Rectal smooth muscle tissue (tissue), 1 donor: ENCODE measurements at regions not wholly inside any gene's neighbourhood (a gene's known extent, or its start where the extent isn't known, plus 50 kb on each side); places are given as distances from the start of the nearest gene placed in this dataset.
"Not testable (repeated sequence)": the region's sequence is repeated elsewhere in the genome, so short reads cannot be mapped to it uniquely, and the experiment has no call there.

ENCODE experiments used
- H3K27ac ChIP-seq: one replicate; pipeline ENCODE4 v1.7.0; 2013; ENCODE audit warnings: low read depth, low read length, inconsistent platforms
- H3K27me3 ChIP-seq: one replicate; pipeline ENCODE4 v1.7.0; 2013; ENCODE audit warnings: low read length; ENCODE audit not compliant: control insufficient read depth, insufficient read depth
- H3K36me3 ChIP-seq: one replicate; pipeline ENCODE4 v1.7.0; 2013; ENCODE audit warnings: low read length; ENCODE audit not compliant: control insufficient read depth, insufficient read depth
- H3K4me1 ChIP-seq: one replicate; pipeline ENCODE4 v1.7.0; 2013; ENCODE audit warnings: low read length; ENCODE audit not compliant: control insufficient read depth, insufficient read depth
- H3K4me3 ChIP-seq: one replicate; pipeline ENCODE4 v1.7.0; 2013; ENCODE audit warnings: low read length
- H3K9ac ChIP-seq: one replicate; pipeline ENCODE4 v1.7.0; 2013; ENCODE audit warnings: low read length

DNA sequence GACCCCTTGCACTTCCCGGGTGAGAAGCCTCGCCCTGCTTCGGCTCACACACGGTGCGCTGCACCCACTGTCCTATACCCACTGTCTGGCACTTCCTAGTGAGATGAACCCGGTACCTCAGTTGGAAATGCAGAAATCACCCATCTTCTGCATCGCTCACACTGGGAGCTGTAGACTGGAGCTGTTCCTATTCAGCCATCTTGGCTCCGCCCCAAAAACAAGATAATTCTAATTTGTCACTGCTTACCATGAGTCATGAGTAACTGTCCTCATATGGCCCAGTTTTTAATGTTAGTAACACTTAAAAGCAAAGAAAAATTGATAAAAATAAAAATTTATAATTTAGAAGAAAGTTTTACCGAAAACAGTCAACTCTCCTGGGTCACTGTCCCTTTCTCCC is 283.3 kb upstream of the COBL start:
- not testable (repeated sequence) for H3K36me3 ChIP-seq, H3K4me1 ChIP-seq, H3K27ac ChIP-seq, H3K4me3 ChIP-seq, H3K27me3 ChIP-seq, H3K9ac ChIP-seq

DNA sequence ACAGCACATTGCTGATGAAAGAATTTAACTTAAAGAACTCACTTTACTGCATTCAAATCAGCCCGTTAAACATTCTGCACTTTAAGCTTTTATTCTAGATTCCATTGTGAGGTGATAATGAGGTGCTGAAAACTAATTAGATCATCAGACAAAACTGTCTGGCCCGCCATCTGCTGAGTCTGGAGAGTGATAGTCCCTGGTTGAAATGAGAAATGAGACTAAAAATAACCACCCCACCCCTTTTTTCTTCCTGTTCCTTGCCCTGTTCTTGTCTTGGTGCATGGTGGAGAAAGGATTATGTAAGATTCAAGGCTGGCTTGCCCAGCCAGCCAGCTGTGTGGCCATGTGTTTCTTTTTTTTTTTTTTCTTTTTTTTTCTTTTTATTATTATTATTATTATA is 277.0 kb upstream of the COBL start:
- H3K27ac ChIP-seq = no peak overlapping the region
- no peak overlapping the region for H3K9ac ChIP-seq
- H3K27me3 ChIP-seq = no peaks in the 10 kb centered on the region
- no peaks in the 10 kb centered on the region for H3K4me1 ChIP-seq
- H3K36me3 ChIP-seq = no peaks in the 10 kb centered on the region
- H3K4me3 ChIP-seq = no peak overlapping the region

- Histone ChIP-seq H3K9ac (no peak overlapping the region), H3K4me1 (no peaks in the 10 kb centered on the region), H3K27ac (no peak overlapping the region), H3K36me3 (no peaks in the 10 kb centered on the region), H3K27me3 (no peaks in the 10 kb centered on the region), H3K4me3 (no peak overlapping the region)
Measured at GRCh38 chr7:51592842-51593599, 276.4 kb upstream of the COBL start.

DNA sequence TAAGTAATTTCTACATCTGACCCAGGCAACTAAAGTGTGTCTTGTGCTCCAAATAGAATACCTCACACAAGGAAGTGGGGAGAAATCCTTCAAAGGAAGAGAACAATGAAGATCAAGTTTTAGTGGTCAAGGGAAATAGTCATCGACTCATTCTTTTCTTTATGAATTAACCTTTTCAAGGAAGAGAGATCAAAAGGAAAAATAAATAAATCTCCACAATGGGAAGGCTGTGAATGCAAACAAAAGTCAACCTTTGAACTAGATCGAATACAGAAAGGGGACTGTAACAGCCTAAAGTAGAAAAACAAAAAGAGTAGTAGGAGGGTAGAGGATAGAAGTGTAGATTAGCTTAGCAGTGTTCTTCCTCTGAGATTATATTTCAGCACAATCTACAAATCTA is 274.6 kb upstream of the COBL start:
- no peaks in the 10 kb centered on the region for H3K4me1 ChIP-seq
- H3K4me3 ChIP-seq = no peak overlapping the region
- H3K27ac ChIP-seq = no peak overlapping the region
- no peaks in the 10 kb centered on the region for H3K27me3 ChIP-seq
- H3K9ac ChIP-seq = no peak overlapping the region
- H3K36me3 ChIP-seq = no peaks in the 10 kb centered on the region

DNA sequence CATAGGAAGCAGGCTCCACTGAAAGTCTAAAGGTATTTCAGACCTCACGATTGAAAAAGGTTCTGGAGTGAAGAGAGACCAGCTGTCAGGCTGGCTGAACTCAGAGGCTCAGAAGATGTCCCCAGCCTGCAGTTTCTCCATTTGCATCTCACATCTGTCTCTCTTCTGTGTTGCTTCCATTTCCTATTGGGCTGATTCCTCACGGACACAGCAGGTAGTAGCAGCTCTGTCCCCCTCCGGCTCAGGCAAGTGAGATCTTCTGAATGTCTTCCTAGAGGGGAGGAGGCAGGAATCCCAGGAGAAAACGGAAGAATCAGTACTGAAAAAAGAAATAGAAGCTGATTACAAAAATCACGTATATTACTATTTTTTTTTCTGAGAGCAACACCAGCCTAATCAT is 274.1 kb upstream of the COBL start:
- H3K27me3 ChIP-seq = no peaks in the 10 kb centered on the region
- H3K4me1 ChIP-seq = no peaks in the 10 kb centered on the region
- H3K9ac ChIP-seq = no peak overlapping the region
- H3K36me3 ChIP-seq = no peaks in the 10 kb centered on the region
- H3K27ac ChIP-seq = no peak overlapping the region
- H3K4me3 ChIP-seq = no peak overlapping the region

GRCh38 chr7:51589111-51589510 is 272.5 kb upstream of the COBL start:
- H3K4me3 ChIP-seq = no peak overlapping the region
- no peaks in the 10 kb centered on the region for H3K36me3 ChIP-seq
- no peaks in the 10 kb centered on the region for H3K27me3 ChIP-seq
- H3K27ac ChIP-seq = no peak overlapping the region
- no peaks in the 10 kb centered on the region for H3K4me1 ChIP-seq
- H3K9ac ChIP-seq = no peak overlapping the region

- Histone ChIP-seq H3K27ac (no peak overlapping the region), H3K4me1 (no peaks in the 10 kb centered on the region), H3K4me3 (no peak overlapping the region), H3K36me3 (no peaks in the 10 kb centered on the region), H3K9ac (no peak overlapping the region), H3K27me3 (no peaks in the 10 kb centered on the region)
Measured at GRCh38 chr7:51587604-51588003, 271.0 kb upstream of the COBL start.

GRCh38 chr7:51577390-51577789 is 260.8 kb upstream of the COBL start:
- no peak overlapping the region for H3K27ac ChIP-seq
- no peak overlapping the region for H3K9ac ChIP-seq
- H3K36me3 ChIP-seq = no peaks in the 10 kb centered on the region
- no peak overlapping the region for H3K4me3 ChIP-seq
- no peaks in the 10 kb centered on the region for H3K27me3 ChIP-seq
- no peaks in the 10 kb centered on the region for H3K4me1 ChIP-seq

DNA sequence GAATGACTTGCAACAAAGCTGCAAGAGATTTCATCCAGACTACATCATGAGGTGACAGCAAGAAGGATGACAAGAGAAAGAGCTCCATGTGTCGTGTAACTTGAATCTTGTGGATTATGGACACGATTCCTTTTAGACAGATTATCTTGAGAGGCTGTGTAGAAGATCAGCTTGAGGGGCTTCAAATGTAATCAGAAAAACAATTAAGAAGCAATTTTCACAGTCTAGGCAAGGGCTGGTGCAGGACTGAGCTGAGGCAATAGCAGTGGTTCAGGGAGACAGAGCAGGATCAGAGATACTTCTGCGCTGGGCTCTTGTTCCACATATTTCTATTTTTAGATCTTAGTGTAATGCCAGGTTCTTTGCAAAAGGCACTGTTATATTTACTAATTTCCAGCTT is 253.0 kb upstream of the COBL start:
- Histone ChIP-seq H3K27me3 (no peaks in the 10 kb centered on the region), H3K9ac (no peak overlapping the region), H3K4me3 (no peak overlapping the region), H3K36me3 (no peaks in the 10 kb centered on the region), H3K27ac (no peak overlapping the region), H3K4me1 (no peaks in the 10 kb centered on the region)

DNA sequence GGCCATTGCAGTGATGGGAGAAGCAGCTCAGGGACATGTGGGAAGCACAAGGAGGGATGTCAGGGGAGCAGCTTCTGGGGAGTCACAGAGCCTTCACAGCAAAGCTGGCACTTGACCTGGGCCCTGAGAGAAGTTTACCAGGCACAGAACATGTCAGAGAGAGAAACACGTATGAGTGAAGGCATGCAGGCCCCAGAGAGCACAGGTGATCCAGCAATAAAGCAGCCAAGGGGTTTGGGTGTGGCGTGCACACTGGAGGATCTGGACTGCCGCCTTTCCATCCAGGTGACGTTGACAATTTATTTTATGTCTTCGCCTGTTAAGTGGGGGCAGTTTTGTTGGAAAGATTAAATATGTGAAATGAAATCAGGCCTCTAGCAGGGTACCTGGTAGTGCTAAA is 252.6 kb upstream of the COBL start:
- no peaks in the 10 kb centered on the region for H3K36me3 ChIP-seq
- no peak overlapping the region for H3K27ac ChIP-seq
- no peak overlapping the region for H3K9ac ChIP-seq
- no peaks in the 10 kb centered on the region for H3K4me1 ChIP-seq
- H3K27me3 ChIP-seq = no peaks in the 10 kb centered on the region
- H3K4me3 ChIP-seq = no peak overlapping the region

GRCh38 chr7:51551070-51551469 is 234.5 kb upstream of the COBL start:
- H3K27me3 ChIP-seq = no peaks in the 10 kb centered on the region
- no peak overlapping the region for H3K4me3 ChIP-seq
- H3K4me1 ChIP-seq = no peaks in the 10 kb centered on the region
- no peak overlapping the region for H3K9ac ChIP-seq
- no peak overlapping the region for H3K27ac ChIP-seq
- H3K36me3 ChIP-seq = no peaks in the 10 kb centered on the region

GRCh38 chr7:51545131-51545530 is 228.5 kb upstream of the COBL start:
- no peaks in the 10 kb centered on the region for H3K4me1 ChIP-seq
- H3K4me3 ChIP-seq = no peak overlapping the region

GRCh38 chr7:51543801-51544553 is 227.4 kb upstream of the COBL start:
- Histone ChIP-seq H3K27ac (no peak overlapping the region), H3K4me3 (no peak overlapping the region), H3K4me1 (no peaks in the 10 kb centered on the region), H3K27me3 (no peaks in the 10 kb centered on the region), H3K36me3 (no peaks in the 10 kb centered on the region), H3K9ac (no peak overlapping the region)

More at GRCh38 chr7:51545131-51545530, 228.5 kb upstream of the COBL start:
- no peak overlapping the region for H3K27ac ChIP-seq
- no peaks in the 10 kb centered on the region for H3K27me3 ChIP-seq
- no peak overlapping the region for H3K9ac ChIP-seq
- H3K36me3 ChIP-seq = no peaks in the 10 kb centered on the region
